ENCODE measurements at regions not wholly inside any gene's neighbourhood (a gene's known extent, or its start where the extent isn't known, plus 50 kb on each side); places are given as distances from the start of the nearest gene placed in this dataset.

GRCh38 chr5:15439801-15440200, 60.2 kb upstream of the FBXL7 start:
- peaks cover 3% of the 10 kb centered on the region for H3K27me3 ChIP-seq (ENCODE audit: control insufficient read depth, insufficient read depth, low read length)
- no peak overlapping the region for H3K18ac ChIP-seq (ENCODE audit: low read depth, low read length)
- no peak overlapping the region for H2AFZ ChIP-seq (replicated peaks; ENCODE audit: low read length, poor library complexity)
- H4K5ac ChIP-seq (ENCODE audit: low read depth, low read length), result no peak overlapping the region
- no peaks in the 10 kb centered on the region for H3K9me3 ChIP-seq (ENCODE audit: control insufficient read depth, insufficient read depth, low read length)
- no peak overlapping the region for H2BK20ac ChIP-seq (ENCODE audit: low read depth, low read length)
- CTCF ChIA-PET, result interaction anchor here (1.3 kb wide), 1 partner anchor 16 kb away, joined by 3 read pairs; no protein-coding TSS in a partner anchor
- no peaks in the 10 kb centered on the region for H4K20me1 ChIP-seq (ENCODE audit: insufficient read depth, low read length)
- H2BK5ac ChIP-seq (ENCODE audit: low read depth, low read length, poor library complexity, severe bottlenecking), result no peak overlapping the region
- no peak overlapping the region for H3K23ac ChIP-seq (ENCODE audit: low read depth, low read length)
- ATAC-seq (ENCODE audit: low read depth), result no peak
- H2BK15ac ChIP-seq (ENCODE audit: low read depth, low read length), result no peak overlapping the region
- H3K79me1 ChIP-seq (ENCODE audit: low read depth in 1 of 2, low read length in 2 of 2), result no peaks in the 10 kb centered on the region
- no peak overlapping the region for H2BK120ac ChIP-seq (ENCODE audit: low read depth, low read length)
- no CpG with 5 or more reads among the region's 1 CpG for WGBS, 2 experiments (ENCODE audit: extremely low coverage in 2 of 2, insufficient read length in 1 of 2)
- H3K27ac ChIP-seq (ENCODE audit: insufficient read depth, low read length), result no peak overlapping the region
- H3K4me3 ChIP-seq (ENCODE audit: insufficient read depth, low read depth, low read length), result no peak overlapping the region
- H2AK5ac ChIP-seq (ENCODE audit: low read depth, low read length), result no peak overlapping the region
- no peak overlapping the region for H4K91ac ChIP-seq (ENCODE audit: insufficient read depth, low read depth, low read length)
- intact Hi-C loops (cut with micrococcal nuclease), result no loop called here
- no peak overlapping the region for H4K8ac ChIP-seq (ENCODE audit: low read depth in 2 of 2, low read length in 2 of 2)
- H3K4ac ChIP-seq (ENCODE audit: low read depth, low read length), result no peak overlapping the region
- no peak overlapping the region for H3K9ac ChIP-seq (ENCODE audit: low read depth, low read length)
- no peak for DNase-seq
- no peaks in the 10 kb centered on the region for H3K4me1 ChIP-seq (ENCODE audit: control insufficient read depth, insufficient read depth, low read length)
- dilution Hi-C loops (cut with HindIII; ENCODE audit: low sequenced_read_pairs, unreplicated experiment), result no loop called here
- H3K56ac ChIP-seq (ENCODE audit: extremely low read depth, insufficient read depth, low read length), result no peak overlapping the region
- H2AK9ac ChIP-seq (replicated peaks; ENCODE audit: low read depth, low read length, poor library complexity), result no peak overlapping the region
- H3K36me3 ChIP-seq (ENCODE audit: control insufficient read depth, insufficient read depth, low read length), result no peaks in the 10 kb centered on the region
- no peak overlapping the region for H3K4me2 ChIP-seq (ENCODE audit: low read depth, low read length)
- TF ChIP-seq RAD21 (IDR thresholded peaks at IDR 0.05; ENCODE audit: low read length), result no peak
- TF ChIP-seq, protein P1, sequence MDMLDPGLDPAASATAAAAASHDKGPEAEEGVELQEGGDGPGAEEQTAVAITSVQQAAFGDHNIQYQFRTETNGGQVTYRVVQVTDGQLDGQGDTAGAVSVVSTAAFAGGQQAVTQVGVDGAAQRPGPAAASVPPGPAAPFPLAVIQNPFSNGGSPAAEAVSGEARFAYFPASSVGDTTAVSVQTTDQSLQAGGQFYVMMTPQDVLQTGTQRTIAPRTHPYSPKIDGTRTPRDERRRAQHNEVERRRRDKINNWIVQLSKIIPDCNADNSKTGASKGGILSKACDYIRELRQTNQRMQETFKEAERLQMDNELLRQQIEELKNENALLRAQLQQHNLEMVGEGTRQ (IDR thresholded peaks at IDR 0.05; ENCODE audit: low read depth, low read length), result no peak
- no peak for TF ChIP-seq CTCF (conservative IDR thresholded peaks at IDR 0.05; ENCODE audit: low read depth, low read length)
- TF ChIP-seq NFE2L2 (IDR thresholded peaks at IDR 0.05; ENCODE audit: low read depth, low read length), result no peak
- TF ChIP-seq, protein P2, sequence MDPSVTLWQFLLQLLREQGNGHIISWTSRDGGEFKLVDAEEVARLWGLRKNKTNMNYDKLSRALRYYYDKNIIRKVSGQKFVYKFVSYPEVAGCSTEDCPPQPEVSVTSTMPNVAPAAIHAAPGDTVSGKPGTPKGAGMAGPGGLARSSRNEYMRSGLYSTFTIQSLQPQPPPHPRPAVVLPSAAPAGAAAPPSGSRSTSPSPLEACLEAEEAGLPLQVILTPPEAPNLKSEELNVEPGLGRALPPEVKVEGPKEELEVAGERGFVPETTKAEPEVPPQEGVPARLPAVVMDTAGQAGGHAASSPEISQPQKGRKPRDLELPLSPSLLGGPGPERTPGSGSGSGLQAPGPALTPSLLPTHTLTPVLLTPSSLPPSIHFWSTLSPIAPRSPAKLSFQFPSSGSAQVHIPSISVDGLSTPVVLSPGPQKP (IDR thresholded peaks at IDR 0.05; ENCODE audit: borderline replicate concordance, low read depth, low read length), result no peak
- TF ChIP-seq RCOR1 (IDR thresholded peaks at IDR 0.05; ENCODE audit: insufficient replicate concordance, low read length), result no peak
- TF ChIP-seq BHLHE40 (IDR thresholded peaks at IDR 0.05; ENCODE audit: low read depth, low read length), result no peak
- TF ChIP-seq POLR2A (IDR thresholded peaks at IDR 0.05; ENCODE audit: low read depth, low read length), result no peak
- TF ChIP-seq MXI1 (IDR thresholded peaks at IDR 0.05; ENCODE audit: borderline replicate concordance, low read depth, low read length), result no peak
- no peak for TF ChIP-seq SMC3 (IDR thresholded peaks at IDR 0.05; ENCODE audit: low read depth, low read length)
- POLR2A ChIA-PET (ENCODE audit: unreplicated experiment), result interaction anchor here (0.6 kb wide), 1 partner anchor 60 kb away, joined by 3 read pairs; the partner anchor contains the start of gene FBXL7
- no peak overlapping the region for H3K14ac ChIP-seq (replicated peaks; ENCODE audit: low read depth, low read length)
- no TSS peak for BruUV-seq (replicated peaks)
- H3K9me1 ChIP-seq (ENCODE audit: insufficient read depth, low read length), result no peaks in the 10 kb centered on the region
- in situ Hi-C loops (cut with MboI; ENCODE audit: low sequenced_read_pairs), result no loop called here

Data from IMR-90 (cell line).